ENCODE measurements at regions not wholly inside any gene's neighbourhood (a gene's known extent, or its start where the extent isn't known, plus 50 kb on each side); places are given as distances from the start of the nearest gene placed in this dataset.

DNA sequence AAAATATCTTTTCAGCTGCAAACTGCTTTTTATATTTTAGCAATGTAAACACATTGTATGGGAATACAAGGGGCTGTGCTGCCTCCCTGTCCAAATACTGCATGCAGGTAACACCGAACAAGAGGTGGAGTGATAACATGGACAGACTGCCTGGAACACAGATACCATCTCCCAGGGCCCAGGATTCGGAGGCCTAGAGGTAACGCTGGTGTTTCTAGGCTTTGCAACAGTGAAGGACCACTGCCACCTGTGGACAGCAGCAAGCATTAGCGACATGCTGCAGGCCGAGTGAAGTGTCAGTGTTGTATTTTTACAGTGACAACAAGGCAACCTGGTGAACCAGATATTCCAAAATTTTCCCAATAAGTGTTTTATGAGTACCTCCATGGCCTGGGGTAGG lies 379.1 kb downstream of the DMRT2 start:
- no peaks in the 10 kb centered on the region for H3K27me3 ChIP-seq (ENCODE audit: insufficient read depth, insufficient read length)
- no peak for TF ChIP-seq YY1 (IDR thresholded peaks at IDR 0.05; ENCODE audit: insufficient read depth, insufficient read length)
- no peak for TF ChIP-seq SUZ12 (IDR thresholded peaks at IDR 0.05; ENCODE audit: extremely low read depth, insufficient read depth, insufficient read length)
- no peak for TF ChIP-seq ZNF274 (IDR thresholded peaks at IDR 0.05; ENCODE audit: low read depth, low read length)
- no peak overlapping the region for H3K4me3 ChIP-seq (ENCODE audit: insufficient read length, low read depth)
- no peaks in the 10 kb centered on the region for H3K4me1 ChIP-seq (ENCODE audit: insufficient read depth, insufficient read length)
- no peak overlapping the region for H3K9ac ChIP-seq (ENCODE audit: insufficient read length, low read depth)
- no peaks in the 10 kb centered on the region for H3K36me3 ChIP-seq (ENCODE audit: insufficient read depth, insufficient read length, low read length)
- H3K9me3 ChIP-seq (ENCODE audit: insufficient read depth, low read length) = peaks cover 10% of the 10 kb centered on the region; the same call in 1 of the 2 replicates
- peak; percentile 39 for DNase-seq (ENCODE audit: low read depth, low spot score)

DNA sequence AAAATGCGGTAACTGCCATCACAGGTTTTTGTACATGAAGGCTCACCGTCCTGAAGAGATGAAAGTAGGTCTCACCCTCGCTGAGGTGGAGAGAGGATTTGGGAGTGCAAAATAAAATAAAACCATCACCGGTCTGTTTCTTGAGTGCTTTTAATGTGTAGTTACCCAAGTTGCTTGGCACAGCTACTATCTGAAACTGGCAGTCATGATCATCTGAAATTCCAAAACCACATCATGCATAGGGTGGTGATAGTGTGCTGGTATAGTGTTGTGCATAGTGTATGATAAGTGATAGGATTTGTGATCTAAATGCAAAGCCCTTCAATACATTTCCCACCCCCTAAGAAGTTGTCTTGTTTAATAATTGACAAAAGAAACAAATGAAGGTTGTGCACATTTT lies 381.3 kb downstream of the DMRT2 start:
- no peak for TF ChIP-seq ZNF274 (IDR thresholded peaks at IDR 0.05; ENCODE audit: low read depth, low read length)
- no peak for TF ChIP-seq YY1 (IDR thresholded peaks at IDR 0.05; ENCODE audit: insufficient read depth, insufficient read length)
- no peak for TF ChIP-seq SUZ12 (IDR thresholded peaks at IDR 0.05; ENCODE audit: extremely low read depth, insufficient read depth, insufficient read length)
- Histone ChIP-seq H3K9me3 (ENCODE audit: insufficient read depth, low read length) (no peaks in the 10 kb centered on the region), H3K4me3 (ENCODE audit: insufficient read length, low read depth) (no peak overlapping the region), H3K36me3 (ENCODE audit: insufficient read depth, insufficient read length, low read length) (no peaks in the 10 kb centered on the region), H3K27me3 (ENCODE audit: insufficient read depth, insufficient read length) (no peaks in the 10 kb centered on the region), H3K4me1 (ENCODE audit: insufficient read depth, insufficient read length) (no peaks in the 10 kb centered on the region), H3K9ac (ENCODE audit: insufficient read length, low read depth) (no peak overlapping the region)
- DNase-seq (ENCODE audit: low read depth, low spot score) = no peak

DNA sequence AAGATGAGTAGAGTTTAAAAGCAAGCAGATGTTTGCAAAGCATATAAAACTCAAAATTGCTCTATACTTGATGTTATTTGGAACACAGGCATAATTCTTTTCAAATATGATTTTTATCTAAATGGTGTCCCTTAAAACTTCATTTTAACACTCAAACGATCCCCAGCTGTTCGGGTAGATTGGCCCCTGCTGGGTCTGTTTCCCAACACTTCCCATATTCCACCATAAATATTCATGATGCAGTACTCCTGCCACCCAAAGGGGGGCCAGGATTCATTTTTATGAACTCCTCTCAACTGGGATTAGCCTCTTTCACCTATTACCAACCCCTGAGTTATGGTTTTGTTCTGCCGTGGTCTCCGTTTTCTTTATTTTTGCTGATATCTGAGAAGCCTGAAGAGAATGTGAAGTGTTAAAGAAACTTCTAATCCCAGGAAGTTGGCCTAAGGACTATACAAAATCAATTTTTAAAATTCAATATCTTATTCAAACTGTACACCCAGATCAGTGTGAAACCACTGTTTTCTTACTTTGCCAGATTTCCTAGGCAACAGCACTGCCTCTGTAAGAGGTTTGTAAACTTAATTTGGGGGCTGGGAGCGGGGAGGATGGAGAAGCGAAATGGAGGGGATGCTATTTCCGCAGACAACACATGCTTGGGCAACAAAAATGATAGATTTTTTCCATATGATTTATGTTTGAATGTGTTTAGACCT lies 384.1 kb downstream of the DMRT2 start:
- H3K4me3 ChIP-seq (ENCODE audit: insufficient read length, low read depth) = no peak overlapping the region
- no peaks in the 10 kb centered on the region for H3K9me3 ChIP-seq (ENCODE audit: insufficient read depth, low read length)
- H3K9ac ChIP-seq (ENCODE audit: insufficient read length, low read depth) = no peak overlapping the region
- H3K4me1 ChIP-seq (ENCODE audit: insufficient read depth, insufficient read length) = no peaks in the 10 kb centered on the region
- TF ChIP-seq ZNF274 (IDR thresholded peaks at IDR 0.05; ENCODE audit: low read depth, low read length) = no peak
- TF ChIP-seq YY1 (IDR thresholded peaks at IDR 0.05; ENCODE audit: insufficient read depth, insufficient read length) = no peak
- no peak for TF ChIP-seq SUZ12 (IDR thresholded peaks at IDR 0.05; ENCODE audit: extremely low read depth, insufficient read depth, insufficient read length)
- H3K27me3 ChIP-seq (ENCODE audit: insufficient read depth, insufficient read length) = no peaks in the 10 kb centered on the region
- no peak for DNase-seq (ENCODE audit: low read depth, low spot score)
- H3K36me3 ChIP-seq (ENCODE audit: insufficient read depth, insufficient read length, low read length) = no peaks in the 10 kb centered on the region

GRCh38 chr9:1434811-1435210 lies 384.7 kb downstream of the DMRT2 start:
- TF ChIP-seq SUZ12 (IDR thresholded peaks at IDR 0.05; ENCODE audit: extremely low read depth, insufficient read depth, insufficient read length) (no peak), ZNF274 (IDR thresholded peaks at IDR 0.05; ENCODE audit: low read depth, low read length) (no peak), YY1 (IDR thresholded peaks at IDR 0.05; ENCODE audit: insufficient read depth, insufficient read length) (no peak)
- no peaks in the 10 kb centered on the region for H3K4me1 ChIP-seq (ENCODE audit: insufficient read depth, insufficient read length)
- no peaks in the 10 kb centered on the region for H3K27me3 ChIP-seq (ENCODE audit: insufficient read depth, insufficient read length)
- H3K9ac ChIP-seq (ENCODE audit: insufficient read length, low read depth) = no peak overlapping the region
- no peak overlapping the region for H3K4me3 ChIP-seq (ENCODE audit: insufficient read length, low read depth)
- no peaks in the 10 kb centered on the region for H3K36me3 ChIP-seq (ENCODE audit: insufficient read depth, insufficient read length, low read length)
- DNase-seq (ENCODE audit: low read depth, low spot score) = no peak
- no peaks in the 10 kb centered on the region for H3K9me3 ChIP-seq (ENCODE audit: insufficient read depth, low read length)

DNA sequence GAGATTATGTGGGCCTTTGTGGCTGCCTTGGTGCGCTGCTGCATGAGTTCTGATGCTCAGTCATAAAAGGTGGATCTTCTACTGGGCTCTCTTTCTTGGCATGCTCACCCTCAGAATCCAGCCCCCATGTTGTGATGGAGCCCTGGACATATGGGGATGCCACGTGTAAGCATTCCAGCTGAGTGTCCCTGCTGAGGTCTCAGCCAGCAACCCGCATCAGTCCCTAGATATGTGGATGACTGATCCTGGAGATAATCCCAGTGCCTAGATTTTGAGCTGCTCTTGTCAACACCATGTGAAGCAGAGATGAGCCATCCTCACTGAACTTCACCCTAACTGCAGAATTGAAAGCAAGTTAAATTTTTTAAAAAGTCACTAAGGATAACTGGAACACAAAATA lies 390.1 kb downstream of the DMRT2 start:
- no peaks in the 10 kb centered on the region for H3K36me3 ChIP-seq (ENCODE audit: insufficient read depth, insufficient read length, low read length)
- H3K4me1 ChIP-seq (ENCODE audit: insufficient read depth, insufficient read length) = no peaks in the 10 kb centered on the region
- H3K4me3 ChIP-seq (ENCODE audit: insufficient read length, low read depth) = no peak overlapping the region
- DNase-seq (ENCODE audit: low read depth, low spot score) = no peak
- no peaks in the 10 kb centered on the region for H3K9me3 ChIP-seq (ENCODE audit: insufficient read depth, low read length)
- no peak overlapping the region for H3K9ac ChIP-seq (ENCODE audit: insufficient read length, low read depth)
- TF ChIP-seq ZNF274 (IDR thresholded peaks at IDR 0.05; ENCODE audit: low read depth, low read length) (no peak), YY1 (IDR thresholded peaks at IDR 0.05; ENCODE audit: insufficient read depth, insufficient read length) (no peak), SUZ12 (IDR thresholded peaks at IDR 0.05; ENCODE audit: extremely low read depth, insufficient read depth, insufficient read length) (no peak)
- no peaks in the 10 kb centered on the region for H3K27me3 ChIP-seq (ENCODE audit: insufficient read depth, insufficient read length)

GRCh38 chr9:1442105-1442504 lies 391.9 kb downstream of the DMRT2 start:
- Histone ChIP-seq H3K36me3 (ENCODE audit: insufficient read depth, insufficient read length, low read length) (no peaks in the 10 kb centered on the region), H3K9ac (ENCODE audit: insufficient read length, low read depth) (no peak overlapping the region), H3K9me3 (ENCODE audit: insufficient read depth, low read length) (no peaks in the 10 kb centered on the region), H3K27me3 (ENCODE audit: insufficient read depth, insufficient read length) (no peaks in the 10 kb centered on the region), H3K4me1 (ENCODE audit: insufficient read depth, insufficient read length) (no peaks in the 10 kb centered on the region), H3K4me3 (ENCODE audit: insufficient read length, low read depth) (no peak overlapping the region)
- no peak for DNase-seq (ENCODE audit: low read depth, low spot score)
- no peak for TF ChIP-seq SUZ12 (IDR thresholded peaks at IDR 0.05; ENCODE audit: extremely low read depth, insufficient read depth, insufficient read length)
- TF ChIP-seq YY1 (IDR thresholded peaks at IDR 0.05; ENCODE audit: insufficient read depth, insufficient read length) = no peak
- no peak for TF ChIP-seq ZNF274 (IDR thresholded peaks at IDR 0.05; ENCODE audit: low read depth, low read length)

GRCh38 chr9:1443450-1443849 lies 393.3 kb downstream of the DMRT2 start:
- Histone ChIP-seq H3K9me3 (ENCODE audit: insufficient read depth, low read length) (no peaks in the 10 kb centered on the region), H3K36me3 (ENCODE audit: insufficient read depth, insufficient read length, low read length) (no peaks in the 10 kb centered on the region), H3K27me3 (ENCODE audit: insufficient read depth, insufficient read length) (no peaks in the 10 kb centered on the region), H3K9ac (ENCODE audit: insufficient read length, low read depth) (no peak overlapping the region), H3K4me1 (ENCODE audit: insufficient read depth, insufficient read length) (no peaks in the 10 kb centered on the region), H3K4me3 (ENCODE audit: insufficient read length, low read depth) (no peak overlapping the region)
- DNase-seq (ENCODE audit: low read depth, low spot score) = no peak
- no peak for TF ChIP-seq ZNF274 (IDR thresholded peaks at IDR 0.05; ENCODE audit: low read depth, low read length)
- TF ChIP-seq SUZ12 (IDR thresholded peaks at IDR 0.05; ENCODE audit: extremely low read depth, insufficient read depth, insufficient read length) = no peak
- no peak for TF ChIP-seq YY1 (IDR thresholded peaks at IDR 0.05; ENCODE audit: insufficient read depth, insufficient read length)

Measured in NT2/D1 (cell line).